GM23248 (cell line): ENCODE measurements at regions not wholly inside any gene's neighbourhood (a gene's known extent, or its start where the extent isn't known, plus 50 kb on each side); places are given as distances from the start of the nearest gene placed in this dataset.
"Not testable (repeated sequence)": the region's sequence is repeated elsewhere in the genome, so short reads cannot be mapped to it uniquely, and the experiment has no call there.

Experiments used
- EZH2 ChIP-seq: fragments of 200-600 bp; sonication (generic); IDR thresholded peaks from 2 replicates; pipeline ENCODE4 v1.6.1; 2018; ENCODE audit warnings: antibody characterized with exemption, mild to moderate bottlenecking; ENCODE audit not compliant: insufficient read depth, poor library complexity, severe bottlenecking
- EZH2phosphoT487 ChIP-seq: fragments of 200-600 bp; sonication (generic); IDR thresholded peaks from 2 replicates; pipeline ENCODE4 v1.6.1; 2018; ENCODE audit warnings: antibody characterized with exemption, moderate library complexity, mild to moderate bottlenecking, low read depth; ENCODE audit not compliant: insufficient read depth

DNA sequence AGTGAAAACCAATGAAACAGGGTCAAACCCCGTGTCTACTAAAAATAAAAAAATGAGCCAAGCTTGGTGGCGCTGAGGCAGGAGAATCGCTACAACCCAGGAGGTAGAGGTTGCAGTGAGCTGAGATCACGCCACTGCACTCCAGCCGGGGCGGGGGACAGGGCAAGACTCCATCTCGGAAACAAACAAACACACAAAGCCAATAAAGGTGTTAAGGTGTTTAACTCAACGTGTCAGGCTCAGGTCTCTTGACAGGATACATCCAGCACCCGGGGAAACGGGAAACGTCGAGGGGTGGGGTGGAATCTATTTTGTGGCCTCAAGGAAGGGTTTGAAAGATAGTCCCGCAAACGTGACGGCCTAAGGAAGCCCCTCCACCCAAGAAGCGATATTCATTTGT is 760.8 kb upstream of the DEFB115 start:
- not testable (repeated sequence) for TF ChIP-seq EZH2, EZH2phosphoT487
